ENCODE measurements at regions not wholly inside any gene's neighbourhood (a gene's known extent, or its start where the extent isn't known, plus 50 kb on each side); places are given as distances from the start of the nearest gene placed in this dataset.

DNA sequence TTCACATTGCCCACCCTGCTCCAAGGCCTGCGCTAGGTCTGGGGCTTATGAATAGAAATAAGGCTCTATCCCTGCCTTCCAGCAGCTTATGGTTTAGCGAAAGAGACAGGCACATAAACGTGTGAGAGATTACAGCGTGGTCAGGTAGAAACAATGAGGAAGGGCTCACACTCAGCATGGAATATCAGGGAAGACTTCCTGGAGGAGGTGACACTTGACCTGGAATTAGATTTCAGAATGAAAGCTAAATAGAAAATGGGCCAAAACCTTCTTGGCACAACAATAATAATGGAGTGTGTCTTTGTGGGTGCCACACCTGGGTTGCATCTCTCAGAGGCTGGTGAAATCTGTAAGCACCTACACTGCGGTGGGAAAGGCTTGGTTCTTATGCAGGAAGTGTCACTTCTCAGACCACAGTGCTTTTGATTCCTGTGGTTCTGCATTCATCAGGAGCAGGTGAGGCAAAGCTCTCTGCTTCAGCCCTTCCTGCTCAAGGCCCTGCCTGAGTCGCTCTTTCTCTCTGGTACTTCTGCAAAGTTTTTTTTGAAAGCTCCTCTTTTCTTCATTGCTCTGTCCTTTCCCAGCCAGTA is 430.3 kb downstream of the ZNF536 start:
- H3K9me3 ChIP-seq: no peaks in the 10 kb centered on the region
- DNase-seq: no peak
- no peaks in the 10 kb centered on the region for H3K4me1 ChIP-seq
- ATAC-seq: no peak
- intact Hi-C loops (cut with DNase I): no loop called here
- peaks cover 0 to 4% (median 0%) of the 10 kb centered on the region in 4 donors for H3K27me3 ChIP-seq
- H3K36me3 ChIP-seq: no peaks in the 10 kb centered on the region
- TF ChIP-seq, protein P1, sequence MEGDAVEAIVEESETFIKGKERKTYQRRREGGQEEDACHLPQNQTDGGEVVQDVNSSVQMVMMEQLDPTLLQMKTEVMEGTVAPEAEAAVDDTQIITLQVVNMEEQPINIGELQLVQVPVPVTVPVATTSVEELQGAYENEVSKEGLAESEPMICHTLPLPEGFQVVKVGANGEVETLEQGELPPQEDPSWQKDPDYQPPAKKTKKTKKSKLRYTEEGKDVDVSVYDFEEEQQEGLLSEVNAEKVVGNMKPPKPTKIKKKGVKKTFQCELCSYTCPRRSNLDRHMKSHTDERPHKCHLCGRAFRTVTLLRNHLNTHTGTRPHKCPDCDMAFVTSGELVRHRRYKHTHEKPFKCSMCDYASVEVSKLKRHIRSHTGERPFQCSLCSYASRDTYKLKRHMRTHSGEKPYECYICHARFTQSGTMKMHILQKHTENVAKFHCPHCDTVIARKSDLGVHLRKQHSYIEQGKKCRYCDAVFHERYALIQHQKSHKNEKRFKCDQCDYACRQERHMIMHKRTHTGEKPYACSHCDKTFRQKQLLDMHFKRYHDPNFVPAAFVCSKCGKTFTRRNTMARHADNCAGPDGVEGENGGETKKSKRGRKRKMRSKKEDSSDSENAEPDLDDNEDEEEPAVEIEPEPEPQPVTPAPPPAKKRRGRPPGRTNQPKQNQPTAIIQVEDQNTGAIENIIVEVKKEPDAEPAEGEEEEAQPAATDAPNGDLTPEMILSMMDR (IDR thresholded peaks at IDR 0.05): no peak
- WGBS, 2 donors: 64 to 74% methylated on average over 6 of the region's 6 CpGs
- no peak for FAIRE-seq
- no peak overlapping the region for H3K27ac ChIP-seq
- no peak overlapping the region for H3K4me3 ChIP-seq

DNA sequence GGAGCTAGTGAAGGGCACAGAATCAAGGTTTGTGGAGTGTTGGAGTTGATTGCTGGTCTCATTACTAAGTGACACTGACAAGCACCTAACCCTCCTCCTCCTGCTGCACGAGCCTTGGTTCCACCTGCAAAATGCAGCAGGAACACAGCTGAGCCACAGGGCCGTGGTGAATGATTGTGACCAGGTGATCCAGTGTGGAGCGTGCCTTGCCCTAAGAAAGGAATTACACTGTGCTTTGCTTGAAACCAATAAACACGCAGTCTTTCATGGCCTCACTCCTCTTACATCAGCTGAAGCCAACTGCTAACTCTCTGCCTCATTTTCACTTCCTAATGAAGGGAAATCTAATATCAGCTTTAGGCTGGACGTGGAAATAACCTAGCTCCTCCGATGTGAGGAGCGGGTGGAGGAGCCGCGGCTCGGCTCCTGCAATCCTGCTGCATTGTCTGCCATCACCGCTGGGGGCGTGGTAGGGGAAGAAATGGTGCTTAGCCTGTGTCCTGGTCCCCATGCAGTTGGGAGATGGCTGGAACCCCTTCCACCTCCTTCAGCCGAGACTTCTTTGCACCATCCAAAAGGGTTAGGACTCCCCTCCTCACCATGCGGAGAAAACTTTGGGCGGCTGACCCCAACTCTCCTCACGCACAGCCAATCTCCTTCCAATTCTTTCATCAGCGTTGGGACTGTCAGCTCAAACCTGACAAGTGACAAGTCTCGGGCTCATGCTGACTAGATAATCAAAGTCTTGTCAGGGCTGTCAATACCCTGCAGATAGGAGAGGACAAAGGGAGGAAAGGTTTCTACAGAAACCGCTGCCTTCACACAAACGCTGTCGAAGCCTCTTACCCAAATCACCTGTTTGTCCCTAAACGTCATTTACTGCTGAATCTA is 427.9 kb downstream of the ZNF536 start:
- TF ChIP-seq, protein P1 (IDR thresholded peaks at IDR 0.05): peak; percentile 50 to 72 (median 59)
- intact Hi-C loops (cut with DNase I): no loop called here
- H3K27me3 ChIP-seq: peaks cover 0 to 4% (median 0%) of the 10 kb centered on the region in 4 donors
- H3K4me1 ChIP-seq: no peaks in the 10 kb centered on the region
- DNase-seq: peak in 4 of 6 donors; percentile 18 to 80 (median 37)
- H3K4me3 ChIP-seq: no peak overlapping the region
- peak in 3 of 4 donors; percentile 58 to 79 (median 67) for ATAC-seq
- no peaks in the 10 kb centered on the region for H3K9me3 ChIP-seq
- H3K36me3 ChIP-seq: no peaks in the 10 kb centered on the region
- no peak overlapping the region for H3K27ac ChIP-seq
- whole genome bisulfite sequencing, 2 donors: 12 to 17% methylated on average over 22 of the region's 22 CpGs
- FAIRE-seq: no peak

DNA sequence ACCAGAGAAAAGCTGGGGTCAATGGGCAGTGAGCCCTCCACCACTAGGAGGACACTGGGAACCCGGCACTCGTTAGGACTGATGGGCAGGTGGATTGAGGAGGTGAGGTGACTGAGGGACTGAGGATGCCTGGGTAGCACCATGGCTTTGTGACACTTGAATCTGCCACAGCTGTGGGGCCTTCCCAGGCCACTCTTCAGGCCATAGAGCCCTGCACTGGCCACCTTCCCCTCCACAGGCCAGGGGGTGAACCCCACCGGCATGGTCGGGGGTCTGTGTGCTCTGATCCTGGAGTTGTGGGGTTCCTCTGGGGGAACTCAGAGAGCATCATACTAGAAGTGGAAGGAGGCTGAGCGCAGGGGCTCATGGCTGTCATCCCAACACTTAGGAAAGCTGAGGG is 423.5 kb downstream of the ZNF536 start:
- DNase-seq: no peak
- Histone ChIP-seq H3K4me1 (no peaks in the 10 kb centered on the region), H3K27ac (no peak overlapping the region), H3K36me3 (no peaks in the 10 kb centered on the region), H3K4me3 (no peak overlapping the region), H3K27me3 (peaks cover 0 to 7% (median 0%) of the 10 kb centered on the region in 4 donors), H3K9me3 (no peaks in the 10 kb centered on the region)
- TF ChIP-seq, protein P1 (IDR thresholded peaks at IDR 0.05): no peak
- no peak for ATAC-seq
- intact Hi-C loops (cut with DNase I): no loop called here
- 77 to 82% methylated on average over 5 of the region's 5 CpGs for WGBS, 2 donors
- no peak for FAIRE-seq

DNA sequence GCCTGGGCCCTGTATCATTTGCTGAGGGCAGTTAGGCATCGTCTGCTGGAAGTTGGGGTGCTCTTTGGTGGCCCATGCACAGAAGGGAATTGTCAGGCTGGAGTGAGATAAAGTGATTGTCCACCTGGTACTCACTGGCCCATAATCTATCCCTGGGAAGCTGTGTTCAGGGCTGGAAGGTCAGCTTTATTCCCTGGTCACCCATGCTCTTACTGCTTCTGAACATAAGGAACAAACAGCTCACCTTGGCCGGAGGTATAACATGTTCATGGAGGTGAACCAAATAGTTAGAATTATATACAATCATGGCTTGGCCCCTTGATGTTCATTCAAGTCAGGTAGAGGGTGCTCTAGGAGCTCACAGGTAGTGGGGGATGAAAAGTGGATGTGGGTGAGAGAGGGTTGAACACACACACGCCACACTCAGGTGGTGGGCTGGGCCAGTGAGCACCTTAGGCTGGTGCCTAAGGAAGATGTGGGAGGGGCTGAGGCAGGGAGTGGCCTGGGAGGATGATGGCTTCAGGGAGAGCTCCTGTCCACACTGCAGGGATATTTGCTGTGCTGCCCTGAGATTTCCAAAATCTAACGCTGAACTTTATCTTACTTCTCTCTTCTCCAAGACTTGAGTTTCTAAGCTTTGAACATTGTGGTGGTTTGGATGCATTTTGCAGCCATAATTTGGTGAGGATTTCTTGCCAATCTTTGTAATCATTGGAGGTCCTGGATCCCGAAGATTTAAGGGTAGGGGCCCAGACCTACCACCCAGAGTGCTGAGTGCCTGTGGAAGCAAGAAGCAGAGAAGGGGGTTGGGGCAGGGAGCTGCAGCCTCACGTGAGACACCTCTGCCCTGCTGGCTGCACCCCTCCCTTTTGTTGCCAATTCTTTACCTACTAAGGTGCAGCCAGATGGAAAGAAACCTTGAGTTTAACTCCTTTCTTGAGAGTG is 420.6 kb downstream of the ZNF536 start:
- no peak overlapping the region for H3K4me3 ChIP-seq
- no peaks in the 10 kb centered on the region for H3K36me3 ChIP-seq
- no peaks in the 10 kb centered on the region for H3K9me3 ChIP-seq
- no peak for DNase-seq
- 47 to 63% methylated on average over 6 of the region's 6 CpGs for WGBS, 2 donors
- no peaks in the 10 kb centered on the region for H3K4me1 ChIP-seq
- ATAC-seq: no peak
- H3K27me3 ChIP-seq: peaks cover 0 to 3% (median 0%) of the 10 kb centered on the region in 4 donors
- intact Hi-C loops (cut with DNase I): no loop called here
- no peak for FAIRE-seq
- H3K27ac ChIP-seq: no peak overlapping the region
- TF ChIP-seq, protein P1 (IDR thresholded peaks at IDR 0.05): no peak
